GM10266 (cell line): ENCODE measurements at regions not wholly inside any gene's neighbourhood (a gene's known extent, or its start where the extent isn't known, plus 50 kb on each side); places are given as distances from the start of the nearest gene placed in this dataset.

Experiments
- DNase-seq: peaks from one replicate; pipeline ENCODE4 v3.0.0; 2012; ENCODE audit errors: extremely low spot score
- CTCF ChIP-seq: IDR thresholded peaks from 2 replicates; pipeline ENCODE4 v1.5.1; 2012; ENCODE audit warnings: mild to moderate bottlenecking, low read depth; ENCODE audit not compliant: control insufficient read depth, insufficient read depth; ENCODE audit errors: missing control alignments

- TF ChIP-seq CTCF: no peak
- no peak for DNase-seq
These were observed 265.5 kb upstream of the C2CD4B start for GRCh38 chr15:62430552-62430951.

- no peak for DNase-seq
- TF ChIP-seq CTCF: no peak
These were observed 266.1 kb upstream of the C2CD4B start for GRCh38 chr15:62431008-62431797.

DNA sequence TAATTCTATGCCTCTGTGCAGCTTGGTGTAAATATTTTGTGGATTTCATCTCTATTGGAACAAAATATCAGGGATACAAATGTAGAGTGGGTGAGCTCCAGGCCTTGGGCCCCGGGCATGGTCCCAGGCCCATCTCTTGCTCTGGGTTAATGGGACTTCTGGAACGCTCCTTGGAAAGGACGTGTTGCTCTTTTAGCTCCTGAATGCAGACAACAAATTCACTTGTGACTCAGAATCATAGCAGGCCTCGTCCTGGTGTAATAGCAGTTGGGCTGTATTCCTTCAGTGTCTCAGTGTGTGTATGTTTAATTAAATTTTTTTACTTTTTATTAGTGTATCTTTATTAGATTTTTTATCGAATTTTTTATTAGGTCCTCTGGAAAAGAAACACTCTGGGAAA is 266.7 kb upstream of the C2CD4B start:
- no peak for TF ChIP-seq CTCF
- DNase-seq: no peak

DNA sequence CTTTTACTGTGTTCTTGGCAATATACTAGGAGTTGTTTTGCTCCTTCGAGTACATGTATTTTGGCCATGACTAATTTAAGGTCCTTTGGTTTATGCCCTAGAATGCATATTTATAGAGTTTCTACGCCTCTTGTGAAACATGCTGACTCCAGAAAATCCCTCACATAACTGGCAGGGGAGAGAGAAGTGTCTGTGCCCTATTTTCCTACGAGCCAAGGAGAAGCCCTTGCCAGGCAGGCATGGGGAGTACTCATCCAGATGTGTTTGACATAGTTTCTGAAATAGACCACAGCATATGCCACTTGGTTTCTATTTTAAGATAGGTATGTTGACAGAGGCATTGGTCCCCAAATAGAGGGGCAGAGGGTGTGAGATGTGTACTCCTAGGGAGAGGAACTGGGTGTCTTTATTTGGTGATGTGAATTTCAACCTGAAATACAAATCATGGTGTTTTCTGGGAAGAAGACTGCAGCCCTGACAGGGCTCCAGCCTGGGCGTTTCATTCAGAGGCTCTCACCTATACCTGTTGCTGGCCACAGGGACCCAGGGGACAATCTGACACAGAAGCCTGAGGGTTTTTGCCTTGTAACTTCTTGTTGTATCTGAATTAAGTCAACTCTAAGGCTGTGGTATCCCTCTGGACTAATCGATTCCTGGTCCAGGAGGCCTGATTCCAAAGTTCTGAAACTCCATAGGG is 267.8 kb upstream of the C2CD4B start:
- TF ChIP-seq CTCF: no peak

DNA sequence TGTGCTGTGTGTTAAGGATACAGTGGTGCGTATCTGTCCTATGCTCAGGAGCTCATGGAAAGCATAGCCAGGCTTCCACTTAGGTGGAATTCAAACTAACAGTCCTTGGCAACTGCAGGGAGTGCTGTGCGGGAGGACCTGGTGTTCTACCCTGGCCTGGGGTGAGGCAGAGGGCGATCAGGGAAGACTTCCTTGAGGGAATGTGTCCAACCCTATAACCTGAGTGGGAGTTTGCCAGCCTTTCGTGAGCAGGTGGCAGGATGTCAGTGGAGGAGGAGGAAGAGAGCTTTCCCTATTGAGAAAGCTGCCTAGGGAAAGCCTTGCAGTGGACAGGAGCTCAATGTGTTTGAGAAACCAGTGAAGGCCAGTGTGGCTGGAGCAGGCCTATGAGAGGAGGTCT is 271.1 kb upstream of the C2CD4B start:
- no peak for DNase-seq
- no peak for TF ChIP-seq CTCF

More for the DNA sequence above, 267.8 kb upstream of the C2CD4B start:
- DNase-seq: no peak

DNA sequence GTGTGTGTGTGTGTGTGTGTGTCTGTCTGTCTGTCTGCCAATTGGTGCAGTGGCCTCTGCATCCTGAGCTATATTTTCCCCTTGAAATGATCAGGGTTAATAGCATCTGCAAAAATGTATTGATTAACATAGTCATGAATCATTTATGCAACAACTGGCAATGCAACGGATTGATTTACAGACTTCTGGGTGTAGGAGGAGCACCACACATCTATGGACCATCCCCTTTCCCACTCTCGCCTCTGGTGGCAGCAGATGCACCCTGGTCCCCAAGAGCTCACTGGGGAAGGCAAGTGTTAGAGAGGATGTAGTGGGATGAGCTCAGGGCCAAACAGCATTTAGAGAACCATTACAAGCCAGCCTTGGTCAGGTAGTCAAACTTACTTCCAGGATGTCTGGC is 272.7 kb upstream of the C2CD4B start:
- no peak for TF ChIP-seq CTCF

DNA sequence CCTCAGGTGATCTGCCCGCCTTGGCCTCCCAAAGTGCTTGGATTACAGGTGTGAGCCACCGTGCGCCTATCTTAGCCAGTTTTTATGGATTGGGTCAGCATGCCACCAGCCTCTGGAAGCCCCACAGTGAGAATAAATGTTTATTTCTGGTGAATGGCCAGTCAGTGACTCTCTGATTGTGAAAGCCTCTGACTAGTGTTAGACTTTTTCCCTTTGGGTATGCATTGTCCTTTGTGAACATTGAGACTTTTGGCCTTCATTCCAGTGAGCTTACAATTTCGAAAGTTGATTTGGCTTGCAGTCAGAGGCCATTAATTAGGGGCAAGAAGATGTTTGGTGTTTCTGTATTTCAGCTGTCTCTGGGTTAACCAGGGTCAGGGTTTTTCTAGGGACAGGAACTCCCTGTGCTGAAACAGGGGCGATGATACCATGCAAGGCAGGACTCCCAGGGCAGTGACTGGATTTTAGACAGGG is 274.5 kb upstream of the C2CD4B start:
- TF ChIP-seq CTCF: no peak
- DNase-seq: no peak

More for the DNA sequence above, 272.7 kb upstream of the C2CD4B start:
- no peak for DNase-seq
